Effector memory CD4-positive, alpha-beta T cell (primary cell): ENCODE measurements at regions not wholly inside any gene's neighbourhood (a gene's known extent, or its start where the extent isn't known, plus 50 kb on each side); places are given as distances from the start of the nearest gene placed in this dataset.

Experiments used
- DNase-seq, 3 donors: peaks; one replicate each; pipeline ENCODE4 v3.0.0-alpha.2; 2020
- H3K27ac ChIP-seq: 2 replicates; pipeline ENCODE4 v1.7.0; 2013; ENCODE audit warnings: mild to moderate bottlenecking, low read length, moderate library complexity; ENCODE audit not compliant: insufficient read depth, poor library complexity, severe bottlenecking
- H3K27me3 ChIP-seq: replicated peaks from 2 replicates; pipeline ENCODE4 v1.7.0; 2013; ENCODE audit warnings: mild to moderate bottlenecking, low read length; ENCODE audit not compliant: insufficient read depth, control insufficient read depth, poor library complexity, severe bottlenecking
- H3K36me3 ChIP-seq: 2 replicates; pipeline ENCODE4 v1.7.0; 2013; ENCODE audit warnings: mild to moderate bottlenecking, low read length, moderate library complexity; ENCODE audit not compliant: control insufficient read depth, insufficient read depth
- H3K4me1 ChIP-seq: 2 replicates; pipeline ENCODE4 v1.7.0; 2013; ENCODE audit warnings: low read length, mild to moderate bottlenecking; ENCODE audit not compliant: control insufficient read depth, insufficient read depth, poor library complexity, severe bottlenecking
- H3K4me3 ChIP-seq: 2 replicates; pipeline ENCODE4 v1.7.0; 2013; ENCODE audit warnings: low read length, low read depth, mild to moderate bottlenecking; ENCODE audit not compliant: insufficient read depth, poor library complexity, severe bottlenecking
- H3K9me3 ChIP-seq: 2 replicates; pipeline ENCODE4 v1.7.0; 2013; ENCODE audit warnings: mild to moderate bottlenecking, low read length, moderate library complexity; ENCODE audit not compliant: control insufficient read depth

GRCh38 chr2:88857274-88857741 is 165.8 kb downstream of the RPIA start:
- H3K4me3 ChIP-seq = no peak overlapping the region
- H3K36me3 ChIP-seq = no peaks in the 10 kb centered on the region
- H3K4me1 ChIP-seq = no peaks in the 10 kb centered on the region
- no peaks in the 10 kb centered on the region for H3K27me3 ChIP-seq
- no peaks in the 10 kb centered on the region for H3K9me3 ChIP-seq
- no peak for DNase-seq
- H3K27ac ChIP-seq = no peak overlapping the region

DNA sequence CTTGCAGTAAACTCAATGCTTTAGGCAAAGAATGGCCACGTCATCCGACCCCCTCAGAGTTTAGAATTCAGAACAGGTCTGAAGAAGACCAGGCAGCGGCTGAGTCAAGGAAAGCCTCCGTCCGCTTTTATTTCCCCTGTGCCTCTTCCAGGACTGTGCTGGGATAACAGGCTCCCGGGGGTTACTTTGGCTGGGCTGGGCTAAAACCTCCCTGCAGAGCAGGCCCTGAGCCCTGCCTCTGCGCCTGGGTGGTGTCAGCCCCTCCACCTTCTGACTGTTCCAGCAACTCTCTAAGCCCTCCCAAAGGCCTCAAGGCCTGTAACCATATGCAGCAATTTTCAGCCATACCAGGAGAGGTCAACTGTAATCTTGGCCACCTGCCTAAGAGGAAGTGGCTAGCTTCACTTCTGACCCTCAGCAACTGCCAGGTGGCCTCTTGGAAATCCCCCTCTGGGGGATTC is 166.5 kb downstream of the RPIA start:
- DNase-seq = no peak
- H3K27me3 ChIP-seq = no peaks in the 10 kb centered on the region

GRCh38 chr2:88859461-88859860 is 168.0 kb downstream of the RPIA start:
- H3K4me1 ChIP-seq = no peaks in the 10 kb centered on the region
- no peak overlapping the region for H3K4me3 ChIP-seq
- no peaks in the 10 kb centered on the region for H3K27me3 ChIP-seq
- no peaks in the 10 kb centered on the region for H3K36me3 ChIP-seq
- no peaks in the 10 kb centered on the region for H3K9me3 ChIP-seq
- H3K27ac ChIP-seq = no peak overlapping the region
- DNase-seq = no peak

More for the DNA sequence above, 166.5 kb downstream of the RPIA start:
- Histone ChIP-seq H3K4me1 (no peaks in the 10 kb centered on the region), H3K4me3 (no peak overlapping the region), H3K36me3 (no peaks in the 10 kb centered on the region), H3K27ac (no peak overlapping the region), H3K9me3 (no peaks in the 10 kb centered on the region)

GRCh38 chr2:88860421-88861075 is 169.1 kb downstream of the RPIA start:
- Histone ChIP-seq H3K36me3 (no peaks in the 10 kb centered on the region), H3K9me3 (no peaks in the 10 kb centered on the region), H3K27me3 (no peaks in the 10 kb centered on the region), H3K4me1 (no peaks in the 10 kb centered on the region), H3K27ac (no peak overlapping the region), H3K4me3 (no peak overlapping the region)
- no peak for DNase-seq

DNA sequence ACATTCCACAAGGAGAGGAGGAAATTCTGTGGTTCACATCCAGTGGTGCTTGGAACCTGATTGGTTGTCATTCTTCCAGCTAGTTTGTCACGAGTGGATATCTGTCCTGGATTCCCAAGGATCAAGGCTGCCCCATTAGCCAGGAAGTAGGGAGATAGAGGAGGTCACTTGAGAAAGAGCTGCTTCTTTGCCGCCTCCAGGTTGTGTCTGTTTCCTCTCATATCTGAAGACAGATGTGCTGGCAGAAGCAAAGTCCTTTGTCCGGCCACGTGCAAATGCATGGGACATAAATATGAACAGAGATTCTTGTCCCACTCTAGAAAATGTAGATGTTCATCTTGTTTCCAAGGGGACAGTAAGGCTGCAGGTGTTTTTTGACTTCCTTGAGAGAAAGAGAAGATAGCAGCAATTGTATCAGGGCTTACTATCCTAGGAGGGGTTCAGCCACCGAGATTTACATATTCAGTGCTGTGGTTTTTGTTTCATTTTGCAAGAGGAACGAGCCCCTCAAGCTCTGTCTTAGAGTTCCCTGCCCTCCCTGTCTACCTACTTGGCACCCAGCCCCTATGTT is 174.4 kb downstream of the RPIA start:
- DNase-seq = no peak
- Histone ChIP-seq H3K4me1 (no peaks in the 10 kb centered on the region), H3K36me3 (no peaks in the 10 kb centered on the region), H3K4me3 (no peak overlapping the region), H3K27me3 (no peaks in the 10 kb centered on the region), H3K9me3 (no peaks in the 10 kb centered on the region), H3K27ac (no peak overlapping the region)

DNA sequence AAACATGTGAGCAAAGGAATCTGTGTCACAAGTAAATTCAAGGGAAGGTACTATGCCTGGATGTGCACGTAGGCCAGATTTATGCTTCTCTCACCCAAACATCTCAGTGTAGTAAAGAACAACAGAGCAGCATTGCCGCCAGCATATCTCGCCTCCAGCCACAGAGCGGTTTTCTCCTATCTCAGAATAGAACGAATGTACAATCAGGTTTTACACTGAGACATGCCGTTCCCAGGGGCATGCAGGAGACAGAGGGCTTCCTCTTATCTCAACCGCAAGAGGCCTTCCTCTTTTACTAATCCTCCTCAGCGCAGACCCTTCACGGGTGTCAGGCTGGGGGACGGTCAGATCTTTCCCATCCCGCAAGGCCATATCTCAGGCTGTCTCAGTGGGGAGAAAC is 175.3 kb downstream of the RPIA start:
- H3K27me3 ChIP-seq = no peaks in the 10 kb centered on the region
- H3K4me3 ChIP-seq = no peak overlapping the region
- no peaks in the 10 kb centered on the region for H3K9me3 ChIP-seq
- no peaks in the 10 kb centered on the region for H3K36me3 ChIP-seq
- H3K4me1 ChIP-seq = no peaks in the 10 kb centered on the region
- no peak for DNase-seq
- H3K27ac ChIP-seq = no peak overlapping the region

- Histone ChIP-seq H3K4me1 (no peaks in the 10 kb centered on the region), H3K36me3 (no peaks in the 10 kb centered on the region), H3K9me3 (no peaks in the 10 kb centered on the region), H3K27me3 (no peaks in the 10 kb centered on the region), H3K27ac (no peak overlapping the region), H3K4me3 (no peak overlapping the region)
- no peak for DNase-seq
Measured at GRCh38 chr2:88868861-88869260, 177.4 kb downstream of the RPIA start.

GRCh38 chr2:88870267-88870839 is 178.9 kb downstream of the RPIA start:
- Histone ChIP-seq H3K36me3 (no peaks in the 10 kb centered on the region), H3K27me3 (no peaks in the 10 kb centered on the region), H3K4me3 (no peak overlapping the region), H3K4me1 (no peaks in the 10 kb centered on the region), H3K9me3 (no peaks in the 10 kb centered on the region), H3K27ac (no peak overlapping the region)
- no peak for DNase-seq

DNA sequence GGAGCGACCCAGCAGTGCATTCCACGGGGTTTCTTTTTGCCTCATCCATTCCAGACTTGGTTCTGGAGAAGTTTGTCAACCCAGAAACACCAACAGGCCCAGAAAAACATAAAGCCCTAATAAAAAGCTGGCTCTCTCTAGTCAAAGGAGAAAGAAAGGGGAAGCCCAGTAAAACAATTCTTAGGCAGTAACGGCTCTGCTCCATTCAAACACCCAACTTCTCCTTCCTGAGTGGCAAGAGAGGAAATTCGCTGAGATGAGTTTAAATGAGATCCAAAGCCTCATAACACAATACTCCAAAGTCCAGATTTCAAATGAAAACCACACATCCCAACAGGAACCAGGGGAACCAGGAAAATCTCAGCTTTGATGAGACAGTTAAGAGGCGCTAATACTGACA is 179.9 kb downstream of the RPIA start:
- no peaks in the 10 kb centered on the region for H3K9me3 ChIP-seq

GRCh38 chr2:88873620-88874019 is 182.1 kb downstream of the RPIA start:
- H3K36me3 ChIP-seq = no peaks in the 10 kb centered on the region
- no peak overlapping the region for H3K4me3 ChIP-seq
- H3K9me3 ChIP-seq = no peaks in the 10 kb centered on the region
- DNase-seq = no peak
- H3K27ac ChIP-seq = no peak overlapping the region
- no peaks in the 10 kb centered on the region for H3K27me3 ChIP-seq
- no peaks in the 10 kb centered on the region for H3K4me1 ChIP-seq

More for the DNA sequence above, 179.9 kb downstream of the RPIA start:
- H3K36me3 ChIP-seq = no peaks in the 10 kb centered on the region
- no peaks in the 10 kb centered on the region for H3K4me1 ChIP-seq
- no peak overlapping the region for H3K27ac ChIP-seq
- no peak overlapping the region for H3K4me3 ChIP-seq
- H3K27me3 ChIP-seq = no peaks in the 10 kb centered on the region
- DNase-seq = no peak
